GM06990 (cell line): ENCODE measurements at regions not wholly inside any gene's neighbourhood (a gene's known extent, or its start where the extent isn't known, plus 50 kb on each side); places are given as distances from the start of the nearest gene placed in this dataset.

ENCODE experiments used
- DNase-seq: peaks from one replicate; pipeline ENCODE4 v3.0.0-alpha.2; 2011; ENCODE audit not compliant: insufficient read length; ENCODE audit errors: extremely low read depth
- H3K27me3 ChIP-seq: replicated peaks from 2 replicates; pipeline ENCODE4 v1.6.0; 2011; ENCODE audit warnings: low read length; ENCODE audit not compliant: control insufficient read depth, insufficient read depth
- H3K36me3 ChIP-seq: 2 replicates; pipeline ENCODE4 v1.5.1; 2011; ENCODE audit warnings: low read length; ENCODE audit not compliant: control insufficient read depth, insufficient read depth
- H3K4me3 ChIP-seq: replicated peaks from 2 replicates; pipeline ENCODE4 v1.5.1; 2011; ENCODE audit warnings: low read depth, mild to moderate bottlenecking, control low read depth, low read length
- CTCF ChIP-seq: IDR thresholded peaks from 2 replicates; pipeline ENCODE4 v1.5.1; 2011; ENCODE audit warnings: low read length, control low read depth, mild to moderate bottlenecking, inconsistent platforms; ENCODE audit not compliant: insufficient read depth, poor library complexity, severe bottlenecking

- no peak for DNase-seq
- H3K4me3 ChIP-seq = no peak overlapping the region
- H3K36me3 ChIP-seq = no peaks in the 10 kb centered on the region
- H3K27me3 ChIP-seq = no peaks in the 10 kb centered on the region
- TF ChIP-seq CTCF = no peak
Measured at GRCh38 chr2:220318037-220318436, 690.6 kb downstream of the SLC4A3 start.

DNA sequence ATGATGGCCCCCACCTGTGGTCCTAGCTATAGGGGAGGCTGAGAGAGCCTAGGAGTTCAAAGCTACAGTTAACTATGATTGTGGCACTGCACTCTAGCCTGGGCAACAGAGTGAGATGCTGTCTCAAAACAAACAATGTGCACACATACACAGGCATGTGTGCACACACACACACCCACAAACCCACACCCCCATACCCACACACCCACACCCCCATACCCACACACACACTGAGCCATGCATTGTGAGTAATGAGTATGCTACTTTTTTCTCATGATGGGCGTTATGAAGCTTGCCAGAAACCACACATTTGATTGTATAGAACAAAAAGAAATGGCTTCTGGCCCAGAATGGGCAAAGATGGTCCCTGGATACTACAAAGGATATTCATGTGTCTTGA is 691.1 kb downstream of the SLC4A3 start:
- no peak for DNase-seq
- no peak for TF ChIP-seq CTCF
- Histone ChIP-seq H3K27me3 (no peaks in the 10 kb centered on the region), H3K4me3 (no peak overlapping the region), H3K36me3 (no peaks in the 10 kb centered on the region)

- DNase-seq = no peak
- no peak for TF ChIP-seq CTCF
- Histone ChIP-seq H3K36me3 (no peaks in the 10 kb centered on the region), H3K27me3 (no peaks in the 10 kb centered on the region), H3K4me3 (no peak overlapping the region)
Measured at GRCh38 chr2:220320326-220320725, 692.9 kb downstream of the SLC4A3 start.

GRCh38 chr2:220332886-220333285 is 705.5 kb downstream of the SLC4A3 start:
- H3K36me3 ChIP-seq = no peaks in the 10 kb centered on the region
- no peak overlapping the region for H3K4me3 ChIP-seq
- no peak for TF ChIP-seq CTCF
- H3K27me3 ChIP-seq = no peaks in the 10 kb centered on the region
- DNase-seq = no peak

- TF ChIP-seq CTCF = no peak
- Histone ChIP-seq H3K27me3 (no peaks in the 10 kb centered on the region), H3K4me3 (no peak overlapping the region), H3K36me3 (no peaks in the 10 kb centered on the region)
- DNase-seq = no peak
Measured at GRCh38 chr2:220334210-220334609, 706.8 kb downstream of the SLC4A3 start.

DNA sequence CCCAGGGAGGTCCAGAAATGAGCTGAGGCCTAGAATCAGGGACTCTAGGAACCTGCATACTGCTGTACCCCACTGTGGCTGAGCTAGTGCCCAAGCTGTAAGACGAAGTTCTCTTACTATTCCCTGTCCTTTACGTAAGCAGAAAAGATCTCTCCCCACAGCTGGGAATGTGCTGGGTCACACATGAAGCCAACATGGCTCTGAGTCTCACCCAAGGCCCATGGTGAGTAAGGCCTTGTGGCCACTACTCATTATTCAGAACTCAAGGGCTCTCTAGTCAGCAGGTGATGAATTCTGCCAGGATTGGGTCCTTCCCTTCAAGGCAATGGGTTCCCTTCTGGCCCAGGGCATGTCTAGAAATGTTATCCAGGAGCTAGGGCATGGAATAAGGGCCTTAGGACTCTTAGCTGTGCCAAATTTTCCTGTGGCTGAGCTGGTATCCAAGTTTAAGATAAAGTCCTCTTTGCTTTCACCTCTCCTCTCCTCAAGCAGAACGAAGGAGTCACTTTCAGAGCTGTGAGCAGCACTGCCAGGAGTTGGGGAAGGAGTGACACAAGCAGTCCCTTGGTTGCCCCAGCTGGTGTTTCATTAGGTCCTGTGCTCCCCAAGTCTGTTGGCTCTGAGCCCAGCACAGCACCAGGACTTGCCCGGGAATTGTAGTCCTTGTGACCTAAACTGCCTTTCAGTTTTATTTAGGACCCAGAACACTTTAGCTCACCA is 707.6 kb downstream of the SLC4A3 start:
- TF ChIP-seq CTCF = no peak
- Histone ChIP-seq H3K27me3 (no peaks in the 10 kb centered on the region), H3K4me3 (no peak overlapping the region), H3K36me3 (no peaks in the 10 kb centered on the region)
- no peak for DNase-seq
